ENCODE measurements at regions not wholly inside any gene's neighbourhood (a gene's known extent, or its start where the extent isn't known, plus 50 kb on each side); places are given as distances from the start of the nearest gene placed in this dataset.

DNA sequence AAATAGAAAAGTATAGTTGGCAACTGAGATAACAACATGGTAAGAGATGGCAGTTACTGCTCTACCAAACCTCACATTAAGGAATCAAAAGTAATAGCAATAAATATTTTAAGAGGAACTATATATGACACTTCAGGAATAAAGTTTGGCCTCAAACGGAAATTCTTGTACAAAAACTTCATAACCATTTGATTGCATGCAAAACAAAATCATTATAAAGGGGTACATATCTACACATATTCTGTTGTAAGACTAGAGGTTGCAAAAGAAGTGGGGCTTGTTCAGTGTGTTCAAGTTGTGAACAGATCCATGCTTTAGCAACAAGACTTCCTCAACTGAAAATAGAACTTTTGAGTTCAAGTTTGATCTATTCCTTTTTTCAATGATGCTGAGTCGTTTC, 133.5 kb upstream of the MIR17HG start:
- no peaks in the 10 kb centered on the region for H3K9me3 Mint-ChIP-seq
- no peak overlapping the region for H3K27ac Mint-ChIP-seq
- no peaks in the 10 kb centered on the region for H3K36me3 Mint-ChIP-seq
- H3K4me3 Mint-ChIP-seq: no peak overlapping the region
- H3K27me3 Mint-ChIP-seq: peaks cover 17% of the 10 kb centered on the region
- H3K4me1 Mint-ChIP-seq: peaks cover 6% of the 10 kb centered on the region

DNA sequence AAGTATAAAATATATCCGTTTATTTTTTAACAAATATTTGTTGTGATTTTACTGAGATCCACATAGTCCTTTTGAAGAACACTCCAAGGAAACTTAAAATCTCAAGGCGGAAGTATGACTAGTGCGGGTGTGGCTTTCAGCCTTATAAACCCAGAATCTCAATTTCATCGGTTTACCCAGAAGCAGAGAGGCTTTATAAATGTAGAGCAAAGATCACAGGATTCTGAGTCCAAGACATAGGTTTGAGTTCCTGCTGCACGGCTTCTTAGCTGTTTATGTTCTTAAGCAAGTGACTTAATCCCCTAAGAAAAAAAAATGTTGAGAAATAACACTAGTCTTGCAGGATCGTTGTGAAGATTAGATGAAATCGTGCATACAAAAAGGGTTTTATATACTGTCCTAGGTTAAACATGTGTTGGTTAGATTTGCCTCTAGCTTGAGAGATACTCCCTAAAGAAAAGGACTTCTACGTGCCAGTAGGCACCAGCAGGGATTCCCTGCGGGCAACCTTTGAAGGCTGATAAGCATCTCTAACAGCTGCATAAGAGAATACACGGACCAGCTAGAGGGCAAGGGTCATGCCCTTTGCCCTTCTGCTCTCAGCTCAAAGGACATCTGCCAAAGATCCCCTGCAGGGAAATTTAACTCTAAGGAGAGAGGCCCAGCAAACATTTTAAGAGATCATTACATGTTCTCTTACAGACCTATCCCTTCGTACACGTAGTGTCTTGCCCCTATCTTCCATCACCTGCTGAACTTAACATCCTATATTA, 130.4 kb upstream of the MIR17HG start:
- no peaks in the 10 kb centered on the region for H3K36me3 Mint-ChIP-seq
- no peak overlapping the region for H3K27ac Mint-ChIP-seq
- H3K4me1 Mint-ChIP-seq: peaks cover 6% of the 10 kb centered on the region
- no peaks in the 10 kb centered on the region for H3K9me3 Mint-ChIP-seq
- H3K27me3 Mint-ChIP-seq: peaks cover 13% of the 10 kb centered on the region
- no peak overlapping the region for H3K4me3 Mint-ChIP-seq

GRCh38 chr13:91219201-91219600, 128.3 kb upstream of the MIR17HG start:
- H3K9me3 Mint-ChIP-seq: no peaks in the 10 kb centered on the region
- peaks cover 16% of the 10 kb centered on the region for H3K27me3 Mint-ChIP-seq
- no peak overlapping the region for H3K4me3 Mint-ChIP-seq
- H3K36me3 Mint-ChIP-seq: no peaks in the 10 kb centered on the region
- no peaks in the 10 kb centered on the region for H3K4me1 Mint-ChIP-seq
- no peak overlapping the region for H3K27ac Mint-ChIP-seq

GRCh38 chr13:91220872-91221271, 126.6 kb upstream of the MIR17HG start:
- Mint-ChIP-seq H3K27ac (no peak overlapping the region), H3K9me3 (no peaks in the 10 kb centered on the region), H3K4me1 (no peaks in the 10 kb centered on the region), H3K27me3 (peaks cover 11% of the 10 kb centered on the region), H3K36me3 (no peaks in the 10 kb centered on the region), H3K4me3 (no peak overlapping the region)

DNA sequence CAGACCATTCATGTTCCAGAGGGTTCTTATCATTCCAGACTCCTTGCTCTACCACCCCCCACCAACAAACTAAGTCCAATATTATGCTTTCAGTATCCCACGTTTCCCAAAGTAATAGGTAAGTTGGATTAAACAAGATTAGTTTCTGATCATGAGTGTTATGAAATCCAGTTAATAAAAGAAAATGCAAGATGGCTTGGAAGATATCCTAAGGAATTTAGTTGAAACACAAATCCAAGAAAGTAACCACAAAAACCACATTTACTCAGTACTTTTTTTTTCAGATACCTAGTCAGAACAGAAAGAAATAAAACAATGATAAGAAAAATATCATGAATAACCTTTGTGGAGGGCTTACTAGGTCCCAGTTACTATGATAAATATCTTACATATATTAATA, 119.4 kb upstream of the MIR17HG start:
- Mint-ChIP-seq H3K4me3 (no peak overlapping the region), H3K4me1 (no peaks in the 10 kb centered on the region), H3K27ac (no peak overlapping the region), H3K36me3 (no peaks in the 10 kb centered on the region), H3K27me3 (peaks cover 2% of the 10 kb centered on the region), H3K9me3 (no peaks in the 10 kb centered on the region)

DNA sequence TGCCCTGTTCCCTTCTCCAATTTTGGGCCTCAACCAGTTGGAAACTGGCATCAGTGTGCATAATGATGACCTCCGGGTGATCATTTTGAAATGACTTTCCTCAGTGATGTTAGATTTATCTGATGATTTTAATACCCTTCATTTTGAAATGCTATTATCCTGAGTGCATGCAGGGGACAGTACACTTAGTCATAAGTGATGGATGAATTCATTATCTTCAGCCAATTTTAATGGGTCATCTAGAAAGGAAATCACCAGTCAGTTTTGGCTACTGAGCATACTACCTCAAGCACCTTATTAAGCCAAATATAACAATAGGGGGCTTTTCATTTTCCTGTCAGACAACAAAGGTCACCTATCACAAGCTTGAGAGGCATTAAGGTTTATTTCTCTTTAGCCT, 118.5 kb upstream of the MIR17HG start:
- H3K27me3 Mint-ChIP-seq: peaks cover 1% of the 10 kb centered on the region

DNA sequence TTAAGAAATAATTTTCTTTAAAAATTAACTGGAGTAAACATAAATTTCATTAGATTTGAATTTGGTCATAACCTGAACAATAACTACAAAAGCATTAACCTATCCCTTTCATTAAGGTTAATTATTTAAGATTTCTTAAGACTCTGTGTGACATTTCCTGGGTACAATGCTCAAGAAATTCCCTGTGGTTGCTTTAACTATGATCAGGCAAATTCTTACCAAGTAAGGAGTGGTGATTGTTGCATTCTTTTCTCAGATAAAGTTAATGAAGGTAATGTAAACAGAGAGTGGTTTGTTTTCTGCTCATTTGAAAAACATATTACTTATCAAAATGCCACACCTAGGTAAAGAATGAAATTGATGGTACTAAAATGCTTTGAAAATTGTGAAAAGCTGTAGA, 114.8 kb upstream of the MIR17HG start:
- H3K4me1 Mint-ChIP-seq: no peaks in the 10 kb centered on the region
- peaks cover 1% of the 10 kb centered on the region for H3K27me3 Mint-ChIP-seq
- H3K4me3 Mint-ChIP-seq: no peak overlapping the region
- H3K9me3 Mint-ChIP-seq: no peaks in the 10 kb centered on the region
- H3K36me3 Mint-ChIP-seq: no peaks in the 10 kb centered on the region
- H3K27ac Mint-ChIP-seq: no peak overlapping the region

More for the DNA sequence above, 118.5 kb upstream of the MIR17HG start:
- no peaks in the 10 kb centered on the region for H3K36me3 Mint-ChIP-seq
- no peaks in the 10 kb centered on the region for H3K4me1 Mint-ChIP-seq
- no peaks in the 10 kb centered on the region for H3K9me3 Mint-ChIP-seq
- no peak overlapping the region for H3K27ac Mint-ChIP-seq
- no peak overlapping the region for H3K4me3 Mint-ChIP-seq

DNA sequence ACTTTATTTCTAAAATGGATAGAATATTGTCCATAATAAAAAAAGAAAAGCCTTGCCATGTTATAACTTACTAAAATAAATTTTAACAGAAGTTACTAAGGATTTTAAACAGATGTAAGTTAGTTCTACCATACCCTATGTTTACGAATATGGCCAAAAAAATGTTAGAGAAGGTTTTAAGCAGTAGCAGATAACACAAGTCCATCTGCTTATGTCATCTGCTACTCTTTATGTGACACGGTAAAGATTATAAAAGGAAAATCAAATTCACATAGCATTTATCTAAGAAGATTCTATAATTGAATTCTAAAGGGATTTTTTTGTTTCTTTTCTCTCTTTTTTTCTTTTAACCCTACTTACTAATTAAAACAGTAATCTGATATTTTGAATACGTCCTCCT, 114.2 kb upstream of the MIR17HG start:
- Mint-ChIP-seq H3K27me3 (peaks cover 1% of the 10 kb centered on the region), H3K27ac (no peak overlapping the region), H3K36me3 (no peaks in the 10 kb centered on the region), H3K4me1 (no peaks in the 10 kb centered on the region), H3K4me3 (no peak overlapping the region), H3K9me3 (no peaks in the 10 kb centered on the region)

- no peaks in the 10 kb centered on the region for H3K36me3 Mint-ChIP-seq
- H3K27ac Mint-ChIP-seq: no peak overlapping the region
- H3K4me3 Mint-ChIP-seq: no peak overlapping the region
- H3K4me1 Mint-ChIP-seq: no peaks in the 10 kb centered on the region
- no peaks in the 10 kb centered on the region for H3K9me3 Mint-ChIP-seq
- H3K27me3 Mint-ChIP-seq: peaks cover 2% of the 10 kb centered on the region
Observed at GRCh38 chr13:91236182-91236581, 111.3 kb upstream of the MIR17HG start.

DNA sequence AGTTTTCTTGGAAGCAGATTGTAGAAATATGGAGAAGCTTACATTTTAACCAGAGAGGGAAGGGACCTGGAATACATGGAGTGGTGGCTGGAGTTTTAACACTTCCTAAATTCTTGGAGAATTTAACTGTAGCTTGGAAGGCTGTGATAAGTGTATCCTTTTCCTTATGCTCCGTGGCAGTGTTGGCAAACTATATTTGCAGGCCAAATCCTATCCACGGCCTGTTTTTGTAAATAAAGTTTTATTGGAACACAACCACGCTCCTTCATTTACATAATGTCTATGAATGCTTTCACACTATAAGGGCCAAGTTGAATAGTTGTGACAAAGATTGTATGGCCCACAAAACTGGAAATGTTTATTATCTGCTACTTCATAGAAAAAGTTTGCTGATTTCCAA, 110.6 kb upstream of the MIR17HG start:
- no peaks in the 10 kb centered on the region for H3K9me3 Mint-ChIP-seq
- no peak overlapping the region for H3K27ac Mint-ChIP-seq
- no peaks in the 10 kb centered on the region for H3K4me1 Mint-ChIP-seq
- no peak overlapping the region for H3K4me3 Mint-ChIP-seq
- H3K36me3 Mint-ChIP-seq: no peaks in the 10 kb centered on the region
- peaks cover 2% of the 10 kb centered on the region for H3K27me3 Mint-ChIP-seq

DNA sequence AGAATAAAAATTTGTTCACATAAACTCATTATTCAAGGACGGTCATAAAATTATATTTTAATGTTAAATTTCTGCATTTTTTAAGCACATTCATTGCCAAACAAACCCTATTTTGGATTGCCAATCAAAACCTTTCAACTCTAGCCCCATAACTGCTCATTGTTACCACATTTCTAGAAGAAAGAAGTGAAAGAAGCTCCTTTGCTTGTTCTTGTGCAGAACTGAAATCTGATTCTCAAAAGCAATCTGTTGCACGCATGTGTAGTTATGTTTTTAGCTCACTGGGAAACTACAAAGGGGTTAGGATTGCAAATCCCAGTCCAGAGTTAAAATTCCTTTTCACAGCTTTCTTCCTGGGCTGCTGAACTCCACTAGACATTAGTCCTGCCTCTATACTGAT, 109.5 kb upstream of the MIR17HG start:
- H3K4me1 Mint-ChIP-seq: no peaks in the 10 kb centered on the region
- H3K27me3 Mint-ChIP-seq: peaks cover 1% of the 10 kb centered on the region
- H3K9me3 Mint-ChIP-seq: no peaks in the 10 kb centered on the region
- no peak overlapping the region for H3K27ac Mint-ChIP-seq
- no peak overlapping the region for H3K4me3 Mint-ChIP-seq
- H3K36me3 Mint-ChIP-seq: no peaks in the 10 kb centered on the region

DNA sequence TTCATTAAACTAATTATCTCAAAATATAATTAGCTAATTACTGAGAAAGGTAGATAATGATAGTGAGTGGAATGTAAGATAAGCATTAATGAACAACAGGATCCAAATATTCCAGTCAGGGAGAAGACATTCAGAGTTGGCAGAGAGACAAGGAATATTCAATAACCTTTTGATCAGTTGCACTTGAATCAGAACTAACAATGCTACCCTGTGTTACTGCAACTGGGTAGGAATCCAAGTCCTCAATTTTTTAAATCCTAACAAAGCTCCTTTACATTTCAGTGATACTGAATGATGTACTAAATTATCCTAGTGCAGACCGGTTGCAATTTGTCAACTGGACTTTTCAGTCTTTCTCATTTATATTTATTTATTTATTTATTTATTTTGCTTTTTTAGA, 107.1 kb upstream of the MIR17HG start:
- Mint-ChIP-seq H3K4me3 (no peak overlapping the region), H3K9me3 (no peaks in the 10 kb centered on the region), H3K4me1 (no peaks in the 10 kb centered on the region), H3K27ac (no peak overlapping the region), H3K36me3 (no peaks in the 10 kb centered on the region), H3K27me3 (peaks cover 3% of the 10 kb centered on the region)

DNA sequence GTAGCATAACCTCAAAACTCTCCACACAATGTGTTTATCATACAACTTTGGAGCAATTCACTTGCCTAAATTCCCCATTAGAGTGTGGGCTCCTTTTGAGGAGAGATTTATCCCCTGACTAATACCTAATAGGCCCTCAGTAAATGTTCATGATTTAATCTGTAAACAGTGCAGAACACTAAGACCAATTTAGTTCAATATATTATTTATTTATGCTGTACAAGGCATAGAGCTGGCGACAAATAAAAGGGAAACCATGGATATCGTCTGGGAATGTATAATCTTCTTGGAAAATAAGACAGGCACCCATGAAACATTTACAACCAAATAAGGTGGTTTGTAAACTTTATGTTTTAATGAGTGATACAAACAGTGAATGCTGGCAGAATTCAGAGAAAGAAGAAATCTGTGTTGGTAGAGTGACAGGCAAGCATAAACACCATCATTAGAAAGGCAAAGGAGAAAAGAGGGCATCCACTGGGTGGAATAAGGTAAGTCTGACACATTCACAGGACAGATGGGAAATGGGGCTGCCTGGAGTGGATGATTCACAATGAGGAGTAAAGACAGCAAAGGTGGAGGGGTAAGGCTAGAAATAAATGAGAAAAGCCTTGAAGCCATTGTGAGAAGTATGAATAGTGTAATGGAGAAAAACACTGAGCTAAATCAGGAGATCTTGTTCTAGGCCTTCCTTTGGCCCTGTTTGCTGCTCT, 106.1 kb upstream of the MIR17HG start:
- no peak overlapping the region for H3K4me3 Mint-ChIP-seq
- H3K36me3 Mint-ChIP-seq: no peaks in the 10 kb centered on the region
- H3K27me3 Mint-ChIP-seq: peaks cover 5% of the 10 kb centered on the region
- H3K9me3 Mint-ChIP-seq: no peaks in the 10 kb centered on the region
- no peak overlapping the region for H3K27ac Mint-ChIP-seq
- H3K4me1 Mint-ChIP-seq: no peaks in the 10 kb centered on the region

DNA sequence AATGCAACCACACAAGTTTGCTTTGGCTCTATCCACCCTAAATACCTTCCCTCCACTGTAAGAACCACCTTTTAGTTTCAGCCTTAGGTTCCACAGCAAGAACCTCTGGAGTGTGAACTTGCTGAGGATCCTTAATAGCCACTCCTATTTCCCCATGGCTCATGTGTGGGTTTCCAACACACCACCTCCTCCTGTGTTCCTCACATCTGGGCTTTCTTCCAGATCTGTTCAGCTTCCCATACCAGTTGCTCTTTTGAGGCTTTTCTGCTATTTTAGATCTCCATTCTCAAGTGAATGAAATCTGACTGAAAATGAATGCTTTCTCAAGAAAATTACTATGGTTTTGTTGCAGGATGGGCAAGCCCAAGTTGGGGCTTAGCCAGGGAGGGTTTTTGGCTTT, 104.8 kb upstream of the MIR17HG start:
- H3K27me3 Mint-ChIP-seq: peaks cover 7% of the 10 kb centered on the region
- no peaks in the 10 kb centered on the region for H3K36me3 Mint-ChIP-seq

DNA sequence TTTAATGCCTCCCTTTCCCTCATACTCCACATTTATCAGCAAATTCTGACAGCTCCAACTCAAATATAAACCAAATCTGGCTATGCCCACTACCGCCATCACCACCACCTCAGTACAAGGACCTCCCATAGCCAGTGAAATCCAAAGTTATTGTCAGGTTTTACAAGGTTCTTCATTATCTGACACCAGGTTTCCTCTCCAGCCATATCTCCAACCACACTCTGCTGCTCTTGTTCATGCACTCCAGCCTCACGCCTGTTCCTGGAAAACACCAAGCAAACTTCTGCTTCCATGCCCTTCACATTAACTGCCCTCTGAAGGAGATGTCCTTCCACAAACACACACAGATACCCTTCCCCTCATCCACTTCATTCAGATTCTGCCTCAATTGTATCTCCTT, 102.2 kb upstream of the MIR17HG start:
- Mint-ChIP-seq H3K27me3 (peaks cover 8% of the 10 kb centered on the region), H3K4me1 (no peaks in the 10 kb centered on the region), H3K9me3 (no peaks in the 10 kb centered on the region), H3K4me3 (no peak overlapping the region), H3K27ac (no peak overlapping the region), H3K36me3 (no peaks in the 10 kb centered on the region)

More for the DNA sequence above, 104.8 kb upstream of the MIR17HG start:
- H3K9me3 Mint-ChIP-seq: no peaks in the 10 kb centered on the region
- no peaks in the 10 kb centered on the region for H3K4me1 Mint-ChIP-seq
- H3K27ac Mint-ChIP-seq: no peak overlapping the region
- H3K4me3 Mint-ChIP-seq: no peak overlapping the region

DNA sequence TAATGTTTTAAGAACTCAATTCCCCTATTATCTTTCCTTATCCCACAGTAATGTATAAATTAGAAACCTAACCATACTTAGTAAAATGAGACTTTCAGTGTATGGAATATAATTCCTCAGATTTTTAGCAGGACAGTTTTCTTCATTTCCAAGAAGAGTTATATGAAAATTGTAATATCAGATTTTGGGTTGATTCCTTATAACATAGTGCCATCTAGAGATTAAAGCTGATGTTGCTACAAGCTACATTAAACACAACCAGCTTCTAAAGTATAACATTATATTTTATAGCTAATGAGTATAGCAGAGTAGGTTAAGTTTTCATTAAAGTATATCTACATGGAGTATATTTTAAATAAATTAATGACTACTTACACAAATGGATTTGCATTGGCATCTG, 99.7 kb upstream of the MIR17HG start:
- no peak overlapping the region for H3K4me3 Mint-ChIP-seq
- no peaks in the 10 kb centered on the region for H3K36me3 Mint-ChIP-seq
- peaks cover 8% of the 10 kb centered on the region for H3K27me3 Mint-ChIP-seq
- H3K4me1 Mint-ChIP-seq: no peaks in the 10 kb centered on the region
- no peak overlapping the region for H3K27ac Mint-ChIP-seq
- no peaks in the 10 kb centered on the region for H3K9me3 Mint-ChIP-seq

All from activated naive CD4-positive, alpha-beta T cell treated with anti-CD3 and anti-CD28 coated beads, Interleukin-2, amount 50 U/mL, for 24 hours (primary cell).